22Rv1 (cell line): ENCODE measurements at regions not wholly inside any gene's neighbourhood (a gene's known extent, or its start where the extent isn't known, plus 50 kb on each side); places are given as distances from the start of the nearest gene placed in this dataset.
A peak's percentile ranks its signal among the peaks of the same experiment; 100 is the strongest.

Experiments used
- CTCF ChIP-seq: fragments of 450-650 bp; IDR thresholded peaks from 2 replicates; pipeline ENCODE4 v1.5.1; 2017; ENCODE audit warnings: mild to moderate bottlenecking
- ZFX ChIP-seq: fragments of 450-650 bp; IDR thresholded peaks from 2 replicates; pipeline ENCODE4 v1.6.1; 2017; ENCODE audit warnings: antibody characterized with exemption, borderline replicate concordance

- TF ChIP-seq CTCF (peak; percentile 60), ZFX (no peak)
Observed at GRCh38 chr2:121897335-121897970, 142.0 kb downstream of the TSN start.
